Umbilical cord (tissue), 1 donor: ENCODE measurements at regions not wholly inside any gene's neighbourhood (a gene's known extent, or its start where the extent isn't known, plus 50 kb on each side); places are given as distances from the start of the nearest gene placed in this dataset.

Experiments
- DNase-seq: peaks from one replicate; pipeline ENCODE4 v3.0.0-alpha.2; 2015; ENCODE audit warnings: low spot score

DNA sequence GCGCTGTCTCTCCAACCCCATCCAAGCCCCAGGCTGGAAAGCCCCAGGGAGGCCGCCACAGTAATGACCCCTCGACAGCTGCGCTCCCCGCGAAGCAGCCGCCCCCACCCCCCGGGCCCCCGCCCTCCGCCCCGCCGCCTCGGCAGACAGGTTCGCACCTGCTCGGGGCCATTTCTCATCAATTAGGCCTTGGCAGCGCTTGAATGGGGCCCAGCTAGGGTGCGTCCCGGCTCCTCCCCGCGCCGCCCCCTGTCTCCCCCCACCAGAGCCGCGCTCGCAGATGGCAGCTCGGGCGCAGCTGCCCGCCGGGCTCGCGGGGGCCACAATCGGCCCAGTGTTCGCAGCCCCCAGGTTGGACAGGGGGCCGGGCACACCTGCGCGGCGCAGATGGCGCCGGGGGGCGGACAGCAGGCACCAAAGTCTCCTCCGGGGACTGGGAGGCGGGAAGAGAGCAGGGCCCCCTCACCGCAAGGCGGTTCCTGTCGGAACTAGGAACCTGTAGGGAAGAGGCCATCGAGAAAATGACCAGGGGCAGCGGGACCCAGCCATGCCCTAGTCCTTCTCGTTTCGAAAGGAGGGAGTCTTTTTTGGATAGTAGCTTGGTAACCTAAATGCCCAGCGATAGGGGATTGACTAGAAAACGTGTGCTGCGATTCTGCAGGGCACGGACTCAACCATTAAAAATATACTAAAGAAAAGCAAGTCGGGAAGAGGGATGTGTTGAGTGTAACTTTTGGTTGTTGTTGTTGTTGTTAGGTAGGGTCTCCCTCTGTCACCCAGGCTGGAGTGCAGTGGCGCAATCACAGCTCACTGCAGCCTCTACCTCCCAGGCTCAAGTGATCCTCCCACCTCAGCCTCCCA is 83.2 kb upstream of the EYA2 start:
- no peak for DNase-seq

GRCh38 chr20:46814366-46815232 is 80.0 kb upstream of the EYA2 start:
- peak; percentile 47 for DNase-seq

- no peak for DNase-seq
Measured at GRCh38 chr20:46816097-46816496, 78.5 kb upstream of the EYA2 start.

DNA sequence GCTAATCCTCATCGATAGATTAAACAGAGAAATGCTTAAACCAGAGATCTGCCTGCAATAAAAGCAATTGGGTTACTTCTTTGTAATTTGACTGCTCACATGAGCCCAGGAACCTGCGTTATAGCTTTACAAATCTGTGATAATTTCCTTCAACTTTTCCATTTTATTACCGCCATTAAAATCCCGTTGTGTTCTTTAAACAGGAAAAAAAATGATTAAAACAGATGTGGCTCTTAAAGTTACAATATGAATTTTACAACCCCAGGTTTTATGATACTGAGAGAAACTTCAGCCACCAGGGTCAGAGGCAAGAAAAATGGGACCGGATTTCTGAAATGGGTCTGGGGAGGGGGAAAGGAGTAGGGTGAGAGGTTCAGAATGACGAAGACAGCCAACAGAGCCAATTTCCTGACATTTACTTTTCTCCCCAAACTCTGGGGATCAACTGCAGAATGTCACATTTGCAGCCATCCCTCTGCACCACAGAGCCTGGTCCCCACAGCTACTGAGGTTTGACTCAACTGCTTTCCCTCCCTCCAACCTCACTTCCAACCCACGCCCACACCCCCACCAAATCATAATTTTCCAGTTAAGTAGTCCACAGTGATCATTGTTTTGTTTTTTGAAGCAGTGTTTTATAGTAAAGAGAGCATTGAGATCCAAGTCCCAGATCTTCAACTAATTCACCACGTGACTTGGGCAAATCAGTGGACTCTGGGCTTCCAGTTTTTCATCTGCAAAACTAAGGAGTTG is 77.6 kb upstream of the EYA2 start:
- DNase-seq = no peak

GRCh38 chr20:46820682-46821081 is 74.0 kb upstream of the EYA2 start:
- DNase-seq = no peak

GRCh38 chr20:46823271-46823751 is 71.3 kb upstream of the EYA2 start:
- DNase-seq = peak; percentile 90

DNA sequence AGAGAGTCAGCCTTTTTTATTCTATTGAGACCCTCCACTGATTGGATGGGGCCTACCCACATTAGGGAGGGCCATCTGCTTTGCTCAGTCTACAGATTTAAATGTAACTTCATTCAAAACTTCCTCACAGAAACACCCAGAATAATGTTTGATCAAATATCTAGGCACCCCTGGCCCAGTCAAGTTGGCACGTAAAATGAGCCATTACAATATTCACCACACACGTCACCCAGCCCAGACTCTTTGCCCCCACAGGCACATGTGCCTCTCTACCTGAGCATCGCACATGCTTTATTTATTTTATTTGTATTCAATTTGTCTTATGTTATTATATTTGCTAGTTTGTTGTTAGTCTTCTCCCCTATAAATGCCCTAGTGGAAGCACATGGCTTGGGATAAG is 70.9 kb upstream of the EYA2 start:
- no peak for DNase-seq

GRCh38 chr20:46826343-46826984 is 68.2 kb upstream of the EYA2 start:
- DNase-seq = no peak

- DNase-seq = no peak
Measured at GRCh38 chr20:46827718-46828458, 66.8 kb upstream of the EYA2 start.

GRCh38 chr20:46828471-46828870 is 66.2 kb upstream of the EYA2 start:
- peak; percentile 24 for DNase-seq

GRCh38 chr20:46830886-46831632 is 63.6 kb upstream of the EYA2 start:
- DNase-seq = no peak

- no peak for DNase-seq
Measured at GRCh38 chr20:46831633-46832011, 63.0 kb upstream of the EYA2 start.

GRCh38 chr20:46832555-46832954 is 62.1 kb upstream of the EYA2 start:
- DNase-seq = no peak

DNA sequence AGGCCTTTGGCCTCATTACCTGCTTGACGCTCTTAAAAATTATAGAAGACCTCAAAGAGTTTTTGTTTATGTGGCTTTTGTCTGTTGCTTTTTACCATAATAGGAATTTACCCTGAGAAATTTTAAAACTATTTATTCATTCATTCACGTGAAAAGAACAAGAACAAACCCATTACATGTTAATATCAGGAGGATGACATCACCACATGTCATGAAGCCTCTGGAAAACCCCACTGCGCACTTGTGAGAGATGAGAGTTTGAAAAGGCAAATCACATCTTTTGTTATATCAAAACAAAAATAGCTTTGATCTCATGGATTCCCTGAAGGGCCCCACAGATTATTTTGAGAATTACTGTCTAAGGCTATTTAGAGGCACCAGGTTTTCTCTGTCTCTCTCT is 61.3 kb upstream of the EYA2 start:
- no peak for DNase-seq

GRCh38 chr20:46835418-46835817 is 59.2 kb upstream of the EYA2 start:
- DNase-seq = no peak

DNA sequence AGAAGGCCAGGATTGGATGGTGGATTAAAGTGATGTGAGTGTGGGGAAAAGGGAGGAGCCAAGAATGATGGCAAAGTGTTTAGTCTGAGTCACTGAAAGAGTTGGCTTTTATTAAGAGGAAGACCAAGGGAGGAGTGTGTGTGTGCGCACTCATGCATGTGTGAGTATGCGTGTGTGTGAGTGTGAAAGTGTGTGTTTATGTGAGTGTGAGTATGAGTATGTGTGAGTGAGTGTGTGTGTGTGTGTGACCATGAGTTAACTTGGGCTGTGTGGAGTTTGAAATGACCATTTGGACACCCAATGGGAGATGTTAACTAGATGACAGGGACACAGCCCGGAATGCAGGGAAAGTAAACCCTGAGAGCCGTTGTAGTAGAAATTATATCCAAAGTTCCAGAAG is 57.6 kb upstream of the EYA2 start:
- no peak for DNase-seq

GRCh38 chr20:46838011-46838410 is 56.6 kb upstream of the EYA2 start:
- no peak for DNase-seq

DNA sequence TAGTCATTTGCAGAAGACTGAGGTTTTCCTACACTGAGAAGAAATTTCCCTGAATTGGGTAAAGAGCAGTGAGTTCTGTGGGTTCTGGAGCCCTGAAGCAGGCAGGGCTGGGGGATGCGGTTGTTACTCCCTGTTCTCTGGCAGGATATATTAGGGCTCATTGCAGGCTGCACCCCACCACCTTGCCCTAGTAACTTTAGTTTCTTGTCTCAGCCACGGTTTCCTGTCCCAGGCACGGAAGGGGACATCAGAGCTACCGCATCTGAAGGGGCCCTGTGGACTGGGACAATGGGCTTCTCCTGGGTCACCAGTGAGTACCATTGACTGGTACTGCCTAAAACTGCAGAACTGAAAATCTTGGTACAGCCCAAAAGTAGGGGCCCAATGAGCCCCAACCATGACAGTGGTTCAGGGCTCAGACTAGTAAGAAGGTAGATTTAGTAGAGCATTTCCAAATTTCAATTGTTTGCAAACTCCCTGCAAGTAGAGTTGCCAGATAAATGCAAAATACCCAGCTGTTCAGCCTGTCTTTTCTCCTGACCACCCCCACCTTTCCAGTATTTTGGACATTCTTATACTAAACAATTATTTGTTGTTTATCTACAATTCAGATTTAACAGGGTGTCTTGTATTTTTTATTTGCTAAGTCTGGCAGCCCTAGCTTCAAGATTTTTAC is 54.5 kb upstream of the EYA2 start:
- DNase-seq = no peak
